HT1080 (cell line): ENCODE measurements at regions not wholly inside any gene's neighbourhood (a gene's known extent, or its start where the extent isn't known, plus 50 kb on each side); places are given as distances from the start of the nearest gene placed in this dataset.

Source experiments
- DNase-seq: peaks from one replicate; pipeline ENCODE4 v3.0.0-alpha.2; 2015; ENCODE audit warnings: low read depth

DNA sequence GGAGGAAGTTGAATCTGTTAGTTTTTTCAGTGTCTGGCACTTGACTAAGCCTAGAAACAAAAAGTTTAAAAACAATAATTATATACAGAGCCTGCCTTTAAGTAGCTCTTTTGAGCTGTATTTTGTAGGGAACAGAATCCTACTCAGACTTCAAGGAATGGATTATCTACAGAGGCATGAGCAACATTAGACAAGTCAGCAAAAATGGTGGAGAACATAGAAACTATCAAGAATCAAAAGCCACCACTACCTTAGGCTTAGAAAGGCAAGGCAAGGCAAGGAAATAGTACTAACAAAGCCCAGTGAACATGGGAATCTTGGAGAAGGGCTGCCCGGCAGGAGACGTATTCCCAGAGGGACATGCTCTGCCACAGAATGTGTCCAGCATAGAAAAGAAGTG is 353.6 kb upstream of the FAT3 start:
- DNase-seq = no peak

- DNase-seq = no peak
Measured at GRCh38 chr11:91869686-91870085, 354.9 kb upstream of the FAT3 start.

DNA sequence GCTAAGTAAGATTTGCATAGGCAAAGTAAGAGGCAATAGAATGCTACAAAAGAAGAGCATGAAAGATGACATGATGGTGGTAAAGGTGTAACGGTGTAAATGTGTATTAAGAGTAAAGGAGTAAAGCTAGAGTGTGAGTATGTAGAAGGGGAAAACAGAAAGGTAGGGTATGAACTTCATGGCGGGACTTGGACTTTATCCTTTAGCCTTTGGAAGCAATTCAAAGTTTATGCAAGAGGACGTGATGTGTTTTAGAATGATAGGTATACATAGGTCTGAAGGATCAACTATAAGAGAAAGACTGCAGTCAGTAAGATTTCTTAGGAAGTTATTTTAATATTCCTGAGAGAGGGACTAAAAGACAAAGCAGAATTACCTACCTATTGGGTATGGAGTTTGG is 358.0 kb upstream of the FAT3 start:
- DNase-seq = no peak

- no peak for DNase-seq
Measured at GRCh38 chr11:91860661-91861060, 364.0 kb upstream of the FAT3 start.

GRCh38 chr11:91859666-91860065 is 365.0 kb upstream of the FAT3 start:
- DNase-seq = no peak

DNA sequence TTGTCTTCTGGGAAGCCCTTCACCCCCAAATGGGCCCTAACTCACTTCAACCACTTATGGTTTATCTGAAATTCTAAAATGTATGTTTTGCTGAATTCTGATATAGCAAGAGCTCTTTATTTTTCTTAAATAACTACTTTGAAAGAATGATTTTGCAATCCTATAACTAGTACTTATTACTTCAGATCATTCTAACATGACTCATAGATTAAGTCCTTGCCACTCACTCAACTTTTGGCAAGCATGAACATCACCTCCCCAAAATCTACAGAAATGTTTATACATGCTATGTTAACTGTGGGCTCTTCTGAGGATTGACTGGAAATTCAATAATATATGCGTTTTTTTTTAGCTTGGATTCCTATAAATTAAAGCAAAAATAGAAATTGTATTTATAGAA is 367.4 kb upstream of the FAT3 start:
- DNase-seq = peak; percentile 29

GRCh38 chr11:91854780-91855179 is 369.8 kb upstream of the FAT3 start:
- no peak for DNase-seq

GRCh38 chr11:91854171-91854570 is 370.4 kb upstream of the FAT3 start:
- no peak for DNase-seq

GRCh38 chr11:91851908-91852307 is 372.7 kb upstream of the FAT3 start:
- no peak for DNase-seq

- DNase-seq = peak; percentile 7
Measured at GRCh38 chr11:91850533-91851275, 373.9 kb upstream of the FAT3 start.

GRCh38 chr11:91850021-91850420 is 374.6 kb upstream of the FAT3 start:
- DNase-seq = no peak

DNA sequence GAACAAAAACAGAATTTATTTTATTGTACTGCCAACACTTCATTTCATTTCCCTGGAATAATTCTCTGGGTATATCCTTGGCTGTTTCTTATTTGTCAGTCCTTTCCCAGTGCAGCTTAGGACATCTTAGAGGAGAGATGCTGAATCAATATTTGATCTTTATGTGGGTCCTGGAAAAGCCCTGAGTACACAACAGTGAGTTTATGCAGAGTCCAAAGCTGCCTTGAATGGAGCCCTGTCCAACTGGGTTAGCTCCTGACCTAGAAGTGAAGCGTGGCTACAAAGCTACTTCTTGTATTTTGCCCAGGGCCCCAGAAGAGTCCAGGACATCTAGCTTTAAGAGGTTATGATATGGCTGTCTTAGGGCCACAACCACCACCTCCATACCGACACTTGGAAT is 378.0 kb upstream of the FAT3 start:
- no peak for DNase-seq

DNA sequence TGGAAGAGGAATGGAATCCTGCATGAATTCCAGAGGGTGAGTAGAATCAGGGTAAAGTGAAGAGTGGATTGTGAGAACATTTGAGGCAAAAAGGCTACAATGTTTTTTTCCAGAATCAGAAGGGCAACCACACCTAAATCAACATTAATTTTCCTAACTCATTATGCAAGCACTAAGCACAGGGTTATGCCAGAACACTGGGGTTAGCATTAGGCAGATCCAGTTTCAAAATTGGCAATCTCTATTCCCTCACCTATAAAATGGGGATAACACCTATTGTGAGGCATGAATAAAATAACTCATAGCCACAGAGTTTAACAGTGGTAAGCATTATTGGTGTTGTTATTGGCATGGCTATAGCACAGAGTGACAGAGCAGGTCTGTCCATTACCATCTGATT is 378.6 kb upstream of the FAT3 start:
- DNase-seq = no peak

DNA sequence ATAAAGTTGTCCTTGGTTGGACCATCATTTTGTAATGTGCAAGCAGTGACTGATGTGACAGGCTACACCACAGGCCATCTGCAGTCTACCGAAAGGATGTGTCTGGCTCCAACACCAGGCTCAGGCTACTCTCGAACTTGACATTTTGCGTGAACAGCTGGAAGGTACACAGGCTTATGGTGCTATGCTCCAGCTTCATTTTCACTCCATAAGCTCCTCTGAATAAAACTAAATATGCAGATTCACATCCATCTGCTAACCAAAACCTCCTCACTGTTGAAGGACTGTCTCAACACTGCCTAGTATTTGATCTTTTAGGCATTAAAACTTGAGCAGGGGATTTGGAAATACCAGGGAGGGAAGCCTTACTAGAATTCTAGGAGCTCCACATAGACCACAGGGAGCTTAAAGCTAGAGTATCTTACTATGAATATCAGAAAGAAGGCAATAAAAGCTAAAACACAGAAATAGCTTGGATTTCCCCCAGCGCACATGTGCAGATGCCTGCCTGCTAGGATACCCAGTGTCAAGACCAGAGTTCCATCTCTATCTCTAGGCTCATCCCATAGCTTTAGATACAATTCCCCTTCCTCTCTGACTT is 383.9 kb upstream of the FAT3 start:
- no peak for DNase-seq

- no peak for DNase-seq
Measured at GRCh38 chr11:91837411-91838330, 386.9 kb upstream of the FAT3 start.

- no peak for DNase-seq
Measured at GRCh38 chr11:91835051-91835560, 389.5 kb upstream of the FAT3 start.

DNA sequence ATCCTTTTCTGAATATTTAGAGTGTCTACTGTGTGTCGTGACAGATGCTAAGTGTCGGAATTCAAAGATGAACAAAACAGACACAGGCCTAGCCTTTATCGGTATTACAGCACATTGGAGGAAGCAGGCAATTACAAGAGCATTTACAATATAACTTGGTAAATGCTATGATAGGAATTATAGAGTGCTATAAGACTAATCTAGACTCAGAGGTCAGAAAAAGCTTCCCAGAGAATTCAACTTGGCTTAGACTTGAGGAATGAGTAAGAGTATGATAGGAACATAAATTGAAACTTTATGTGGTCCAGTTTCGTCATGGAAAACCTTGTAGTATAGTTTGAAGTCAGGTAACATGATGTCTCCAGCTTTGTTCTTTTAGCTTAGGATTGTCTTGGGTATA is 395.7 kb upstream of the FAT3 start:
- DNase-seq = no peak

DNA sequence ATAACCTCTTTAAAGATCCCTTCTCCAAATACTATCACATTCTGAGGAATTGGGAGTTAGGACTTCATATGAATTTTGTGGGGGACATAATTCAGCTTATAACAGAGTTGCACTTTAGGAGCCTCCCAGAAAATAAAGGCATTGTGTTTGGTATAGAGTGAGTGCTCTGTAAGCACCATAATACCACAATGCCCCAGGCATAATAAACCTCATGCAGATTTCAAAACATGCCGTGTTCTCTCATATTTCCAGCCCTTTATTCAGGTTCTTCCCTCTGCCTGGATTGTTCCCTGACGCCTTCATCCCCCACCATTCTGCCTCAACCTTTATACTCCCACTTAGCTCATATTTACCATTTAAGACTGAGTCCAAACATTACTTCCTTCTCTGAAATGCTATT is 398.8 kb upstream of the FAT3 start:
- no peak for DNase-seq

DNA sequence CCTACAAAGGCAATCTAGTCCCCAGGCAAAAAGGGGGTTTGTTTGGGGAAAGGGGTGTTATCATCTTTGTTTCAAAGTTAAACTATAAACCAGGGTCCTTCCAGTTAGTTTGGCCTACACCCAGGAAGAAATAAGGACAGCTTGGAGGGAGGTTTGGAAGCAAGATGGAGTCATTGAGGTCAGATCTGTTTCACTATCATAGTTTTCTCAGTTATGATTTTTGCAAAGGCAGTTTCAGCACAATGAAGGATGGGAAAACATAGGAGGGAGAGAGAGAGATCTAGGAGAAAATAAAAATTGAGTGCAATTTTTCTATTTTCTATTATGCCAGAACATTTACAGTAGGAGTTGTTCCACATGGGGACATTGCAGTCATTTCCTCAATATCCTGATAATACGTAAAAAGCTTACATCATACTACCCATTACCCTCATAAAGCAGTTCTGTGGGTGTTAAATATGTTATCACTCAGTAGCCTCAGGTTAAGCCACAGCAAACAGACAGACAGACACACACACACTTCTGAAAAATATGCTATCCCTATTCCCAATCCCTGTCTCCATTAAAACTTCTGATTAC is 401.3 kb upstream of the FAT3 start:
- DNase-seq = no peak

DNA sequence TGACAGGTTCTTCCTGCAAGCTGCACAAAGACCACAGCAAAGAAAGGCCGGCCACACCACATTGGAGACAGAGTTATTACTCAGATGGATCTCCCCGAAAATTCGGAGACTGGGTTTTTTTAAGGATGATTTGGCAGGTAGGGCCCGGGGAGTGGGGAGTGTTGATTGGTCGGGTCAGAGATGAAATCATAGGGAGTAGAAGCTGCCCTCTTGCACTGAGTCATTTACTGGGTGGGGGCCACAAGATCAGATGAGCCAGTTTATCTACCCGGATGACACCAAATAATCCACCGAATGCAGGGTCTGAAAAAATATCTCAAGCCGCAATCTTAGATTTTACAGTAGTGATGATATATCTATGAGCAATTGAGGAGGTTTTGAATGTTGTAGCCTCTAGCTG is 401.8 kb upstream of the FAT3 start:
- DNase-seq = peak; percentile 23

DNA sequence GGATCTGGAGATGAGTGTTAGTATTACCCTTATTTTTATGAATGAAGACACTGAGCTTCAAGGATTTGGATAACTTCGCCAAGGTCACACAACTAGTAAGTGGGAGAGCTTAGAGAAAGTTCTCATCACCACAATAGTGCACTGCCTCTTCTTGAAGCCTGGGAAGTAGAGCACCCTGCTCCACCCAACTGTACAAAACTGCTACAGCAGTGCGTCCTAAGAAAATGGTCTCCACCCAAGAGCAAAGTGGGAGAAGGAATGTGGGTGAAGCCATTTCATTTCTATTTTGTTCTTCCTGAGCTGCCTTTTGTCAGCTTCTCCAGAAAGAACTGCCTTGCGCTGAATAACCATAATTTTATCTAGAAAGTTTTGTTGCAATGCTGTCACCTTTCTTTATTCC is 403.9 kb upstream of the FAT3 start:
- DNase-seq = no peak

GRCh38 chr11:91819777-91820176 is 404.8 kb upstream of the FAT3 start:
- DNase-seq = no peak
